HepG2 (cell line): ENCODE measurements at regions not wholly inside any gene's neighbourhood (a gene's known extent, or its start where the extent isn't known, plus 50 kb on each side); places are given as distances from the start of the nearest gene placed in this dataset.

Source experiments
- ERF ChIP-seq: IDR thresholded peaks from 2 replicates; pipeline ENCODE4 v1.6.1; 2018; ENCODE audit warnings: missing biosample characterization, missing genetic modification reagents
- ESRRA ChIP-seq: sonication (generic); formaldehyde crosslinking; IDR thresholded peaks from 2 replicates; pipeline ENCODE4 v1.5.1; 2020; ENCODE audit warnings: mild to moderate bottlenecking, low read depth, missing genetic modification reagents
- FOXJ3 ChIP-seq: sonication (generic); formaldehyde crosslinking; IDR thresholded peaks from 2 replicates; pipeline ENCODE4 v1.4.0; 2020; ENCODE audit warnings: missing genetic modification reagents, mild to moderate bottlenecking, borderline replicate concordance
- GMEB1 ChIP-seq: sonication (generic); formaldehyde crosslinking; IDR thresholded peaks from 2 replicates; pipeline ENCODE4 v1.5.1; 2020; ENCODE audit warnings: missing genetic modification reagents, mild to moderate bottlenecking, borderline replicate concordance
- HMGXB4 ChIP-seq, 2 experiments: sonication (generic) in 1 of 2; formaldehyde crosslinking in 1 of 2; IDR thresholded peaks; 2 replicates each; pipeline versions ENCODE4 v1.4.0 to v1.6.1; 2018 to 2020; ENCODE audit warnings: missing genetic modification reagents in 2 of 2, borderline replicate concordance in 1 of 2, low read depth in 1 of 2, mild to moderate bottlenecking in 1 of 2, missing biosample characterization in 1 of 2
- MEIS1 ChIP-seq: sonication (generic); formaldehyde crosslinking; IDR thresholded peaks from 2 replicates; pipeline ENCODE4 v1.9.0; 2021; ENCODE audit warnings: mild to moderate bottlenecking, missing genetic modification reagents, moderate library complexity, borderline replicate concordance
- REXO4 ChIP-seq: sonication (generic); formaldehyde crosslinking; IDR thresholded peaks from 2 replicates; pipeline ENCODE4 v1.8.0; 2022; ENCODE audit warnings: missing genetic modification reagents, mild to moderate bottlenecking, borderline replicate concordance
- SOX6 ChIP-seq, 2 experiments: fragments of 450-650 bp in 1 of 2; sonication (generic) in 1 of 2; formaldehyde crosslinking in 1 of 2; IDR thresholded peaks; 2 replicates each; pipeline versions ENCODE4 v1.4.0 to v1.6.1; 2017 to 2020; ENCODE audit warnings: antibody characterized with exemption in 1 of 2, mild to moderate bottlenecking in 1 of 2, missing genetic modification reagents in 1 of 2
- SP140L ChIP-seq: sonication (generic); formaldehyde crosslinking; IDR thresholded peaks from 2 replicates; pipeline ENCODE4 v1.4.0; 2020; ENCODE audit warnings: missing genetic modification reagents, borderline replicate concordance
- SP4 ChIP-seq: sonication (generic); formaldehyde crosslinking; IDR thresholded peaks from 2 replicates; pipeline ENCODE4 v1.8.1; 2023; ENCODE audit warnings: mild to moderate bottlenecking, missing genetic modification reagents
- ZBTB37 ChIP-seq: sonication (generic); formaldehyde crosslinking; IDR thresholded peaks from 2 replicates; pipeline ENCODE4 v1.4.0; 2020; ENCODE audit warnings: mild to moderate bottlenecking, missing genetic modification reagents
- ZFYVE20 ChIP-seq: sonication (generic); formaldehyde crosslinking; IDR thresholded peaks from 2 replicates; pipeline ENCODE4 v1.8.0; 2023; ENCODE audit warnings: low read depth, mild to moderate bottlenecking, moderate library complexity, missing genetic modification reagents, borderline replicate concordance
- ZKSCAN8 ChIP-seq: IDR thresholded peaks from 2 replicates; pipeline ENCODE4 v1.6.1; 2016; ENCODE audit warnings: borderline replicate concordance, missing genetic modification reagents, missing compliant biosample characterization
- ZNF160 ChIP-seq: sonication (generic); formaldehyde crosslinking; IDR thresholded peaks from 2 replicates; pipeline ENCODE4 v1.8.0; 2022; ENCODE audit warnings: mild to moderate bottlenecking, inconsistent platforms, missing genetic modification reagents
- ZNF790 ChIP-seq: sonication (generic); formaldehyde crosslinking; IDR thresholded peaks from 2 replicates; pipeline ENCODE4 v1.8.0; 2022; ENCODE audit warnings: missing genetic modification reagents, mild to moderate bottlenecking, borderline replicate concordance
- ZSCAN30 ChIP-seq: sonication (generic); formaldehyde crosslinking; IDR thresholded peaks from 2 replicates; pipeline ENCODE4 v1.5.0; 2020; ENCODE audit warnings: mild to moderate bottlenecking, missing genetic modification reagents
- TF ChIP-seq, protein P1 (sequence below): IDR thresholded peaks from 2 replicates; pipeline ENCODE4 v1.6.1; 2018; ENCODE audit warnings: missing genetic modification reagents, mild to moderate bottlenecking, missing compliant biosample characterization

DNA sequence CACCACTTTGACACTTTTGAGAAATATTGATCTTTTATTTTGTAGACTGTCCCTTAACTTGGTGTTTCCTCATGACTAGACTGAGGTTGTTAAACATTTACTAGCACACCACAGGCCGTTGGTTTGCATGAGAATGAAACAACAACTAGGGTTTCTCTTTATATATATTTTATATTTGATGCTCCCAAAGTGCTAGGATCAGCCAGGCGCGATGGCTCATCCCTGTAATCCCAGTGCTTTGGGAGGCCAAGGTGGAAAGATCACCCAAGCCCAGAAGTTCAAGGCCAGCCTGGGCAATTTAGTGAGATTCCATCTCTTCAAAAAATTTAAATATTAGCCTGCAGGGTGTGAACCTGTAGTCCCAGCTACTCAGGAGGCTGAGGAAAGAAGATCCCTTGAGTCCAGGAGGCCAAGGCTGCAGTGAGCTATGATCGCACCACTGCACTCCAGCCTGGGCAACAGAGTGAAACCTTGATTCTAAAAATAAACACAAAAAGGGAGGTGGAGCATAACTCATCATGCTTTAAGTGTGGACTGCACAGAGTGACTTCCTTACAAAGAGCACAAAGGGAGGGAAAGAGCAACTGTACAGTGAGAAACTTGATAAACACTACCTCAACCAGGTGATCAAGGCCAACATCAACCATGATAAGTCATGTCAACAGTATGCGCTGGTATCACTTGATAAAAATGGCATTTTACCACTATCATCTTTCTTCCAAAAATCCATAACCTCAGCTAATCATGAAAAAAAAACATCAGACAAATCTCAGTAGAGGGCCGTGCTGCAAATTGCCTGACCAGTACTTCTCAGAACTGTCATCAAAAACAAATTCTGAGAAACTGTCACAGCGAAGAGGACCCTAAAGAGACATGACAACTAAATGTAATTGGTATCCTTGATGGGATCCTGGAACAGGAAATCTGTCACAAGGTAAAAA, 72.8 kb upstream of the ATF7IP2 start (continued):
- TF ChIP-seq ZBTB37 (no peak), SP140L (CRISPR knock-in tag) (no peak), MEIS1 (CRISPR knock-in tag) (peak; percentile 53; the same call in 1 of the 2 replicates), FOXJ3 (CRISPR knock-in tag) (peak; percentile 75; the same call in 1 of the 2 replicates), GMEB1 (CRISPR knock-in tag) (peak; percentile 46; the same call in 1 of the 2 replicates), SP4 (CRISPR knock-in tag) (no peak), ZKSCAN8 (no peak), SOX6 (IDR thresholded peaks at IDR 0.05) (no peak), SOX6 (CRISPR knock-in tag; IDR thresholded peaks at IDR 0.05) (peak; percentile 88), ERF (CRISPR knock-in tag) (peak; percentile 44; the same call in 1 of the 2 replicates), ZNF160 (CRISPR knock-in tag) (peak; percentile 39; the same call in 1 of the 2 replicates), HMGXB4 (CRISPR knock-in tag; IDR thresholded peaks at IDR 0.05; ENCODE audit: borderline replicate concordance in 1 of 2, low read depth in 1 of 2) (peak; percentile 11 to 68; a peak in 1 of 4 replicates), REXO4 (CRISPR knock-in tag) (no peak), ZSCAN30 (CRISPR knock-in tag) (no peak), ZNF790 (peak; percentile 55; the same call in 1 of the 2 replicates), ESRRA (CRISPR knock-in tag) (peak; percentile 64; the same call in 1 of the 2 replicates), ZFYVE20 (CRISPR knock-in tag) (no peak)
- TF ChIP-seq, protein P1, sequence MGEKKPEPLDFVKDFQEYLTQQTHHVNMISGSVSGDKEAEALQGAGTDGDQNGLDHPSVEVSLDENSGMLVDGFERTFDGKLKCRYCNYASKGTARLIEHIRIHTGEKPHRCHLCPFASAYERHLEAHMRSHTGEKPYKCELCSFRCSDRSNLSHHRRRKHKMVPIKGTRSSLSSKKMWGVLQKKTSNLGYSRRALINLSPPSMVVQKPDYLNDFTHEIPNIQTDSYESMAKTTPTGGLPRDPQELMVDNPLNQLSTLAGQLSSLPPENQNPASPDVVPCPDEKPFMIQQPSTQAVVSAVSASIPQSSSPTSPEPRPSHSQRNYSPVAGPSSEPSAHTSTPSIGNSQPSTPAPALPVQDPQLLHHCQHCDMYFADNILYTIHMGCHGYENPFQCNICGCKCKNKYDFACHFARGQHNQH (CRISPR knock-in tag): peak; percentile 88
